Aorta (tissue), 5 donors: ENCODE measurements at regions not wholly inside any gene's neighbourhood (a gene's known extent, or its start where the extent isn't known, plus 50 kb on each side); places are given as distances from the start of the nearest gene placed in this dataset.

Experiments
- ATAC-seq: fragments of 200-7000 bp; cut with Tn5 transposase; one replicate; pipeline ENCODE4 v1.9.1; 2022; ENCODE audit warnings: moderate library complexity; ENCODE audit not compliant: low FRiP score
- DNase-seq, 2 donors: peaks; one replicate each; pipeline ENCODE4 v3.0.0-alpha.2; 2020
- H3K27ac ChIP-seq, 2 donors: one replicate each; pipeline ENCODE4 v1.5.1; 2013; ENCODE audit warnings: low read length in 2 of 2, mild to moderate bottlenecking in 2 of 2, moderate library complexity in 2 of 2, control low read depth in 1 of 2, inconsistent platforms in 1 of 2, low read depth in 1 of 2
- H3K27me3 ChIP-seq, 2 donors: one replicate each; pipeline ENCODE4 v1.6.1; 2013; ENCODE audit warnings: control low read depth in 1 of 2, low read length in 1 of 2, mild to moderate bottlenecking in 1 of 2, moderate library complexity in 1 of 2; ENCODE audit not compliant: insufficient read depth in 2 of 2, control insufficient read depth in 1 of 2
- H3K36me3 ChIP-seq, 2 donors: one replicate each; pipeline ENCODE4 v1.6.1; 2013; ENCODE audit warnings: control low read depth in 1 of 2, low read length in 1 of 2, mild to moderate bottlenecking in 1 of 2; ENCODE audit not compliant: insufficient read depth in 2 of 2, control insufficient read depth in 1 of 2
- H3K4me1 ChIP-seq, 2 donors: one replicate each; pipeline ENCODE4 v1.6.1; 2013; ENCODE audit warnings: low read length in 2 of 2, control low read depth in 1 of 2, mild to moderate bottlenecking in 1 of 2, moderate library complexity in 1 of 2; ENCODE audit not compliant: insufficient read depth in 2 of 2, control insufficient read depth in 1 of 2
- H3K4me3 ChIP-seq, 2 donors: one replicate each; pipeline ENCODE4 v1.5.1; 2013; ENCODE audit warnings: low read length in 2 of 2, control low read depth in 1 of 2, mild to moderate bottlenecking in 1 of 2
- H3K9me3 ChIP-seq: one replicate; pipeline ENCODE4 v1.6.1; 2013; ENCODE audit warnings: mild to moderate bottlenecking, low read length; ENCODE audit not compliant: control insufficient read depth
- WGBS, 2 donors: extraction: QIAGEN DNeasy Blood & Tissue Kit; methylation state at CpG; one replicate each; pipeline ENCODE4 v1.1.7; 2013; 5-methylcytosine and 5-hydroxymethylcytosine counted together
- intact Hi-C, 2 donors: fragments of 100-400 bp; cut with DNase I; formaldehyde crosslinking; loops; one replicate each; pipeline versions ENCODE4 v1.14.2 to v1.15.0; 2022
- donor health status: healthy with polysubstance abuse.
- donor health status: Bipolar disorder and iron deficiency.
- donor health status: DM: no; HTN: no; CAD: no.
- donor health status: DM: no; HTN: no; CAD: no.
- donor health status: DM: yes; HTN: yes; CAD: no.

DNA sequence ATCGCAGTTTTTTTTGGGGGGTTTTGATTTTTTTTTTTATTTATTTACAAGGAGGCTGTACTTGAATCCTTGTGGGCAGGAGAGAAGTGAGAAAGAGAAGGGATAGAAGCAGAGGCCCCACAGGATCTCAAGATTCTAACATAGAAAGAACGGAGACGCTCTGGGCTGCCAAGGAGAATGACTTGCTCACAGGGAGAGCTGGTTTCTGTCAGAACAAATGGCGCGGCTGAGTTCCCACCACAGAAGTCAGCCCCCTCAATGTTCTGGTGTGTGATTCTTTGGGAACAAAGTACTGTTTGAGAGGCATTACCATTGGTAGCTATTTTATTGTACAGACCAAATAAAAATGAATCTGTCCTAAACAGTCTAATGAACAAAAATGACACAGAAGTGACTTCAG, 80.6 kb downstream of the ATXN3L start:
- intact Hi-C loops: no loop called here
- no peak for DNase-seq

DNA sequence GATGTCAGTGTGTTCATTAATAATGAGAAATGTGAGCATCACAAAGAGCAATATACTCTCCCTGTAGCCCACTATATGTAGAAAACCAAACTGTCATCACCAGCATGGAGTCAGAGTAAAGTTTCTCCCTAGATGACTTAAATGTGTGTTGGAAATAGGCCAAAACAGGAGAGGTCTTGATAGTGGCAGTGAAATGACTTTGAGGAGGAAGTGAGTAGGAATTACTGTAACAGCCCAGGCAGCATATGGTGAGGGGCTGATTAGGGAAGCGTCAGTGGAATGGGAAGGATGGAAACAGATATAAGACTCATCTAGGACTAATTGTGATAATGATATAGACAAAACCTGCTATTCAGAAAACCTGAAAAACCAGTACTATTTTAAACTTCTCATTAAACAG, 83.9 kb downstream of the ATXN3L start:
- WGBS, 2 donors: 70 to 93% methylated on average over 1 of the region's 1 CpG
- no peaks in the 10 kb centered on the region for H3K4me1 ChIP-seq
- DNase-seq (no peak), ATAC-seq (no peak)
- H3K27me3 ChIP-seq: no peaks in the 10 kb centered on the region
- no peaks in the 10 kb centered on the region for H3K36me3 ChIP-seq
- no peak overlapping the region for H3K4me3 ChIP-seq
- intact Hi-C loops: no loop called here
- no peaks in the 10 kb centered on the region for H3K9me3 ChIP-seq
- H3K27ac ChIP-seq: no peak overlapping the region

More for the DNA sequence above, 80.6 kb downstream of the ATXN3L start:
- Histone ChIP-seq H3K4me1 (no peaks in the 10 kb centered on the region), H3K36me3 (no peaks in the 10 kb centered on the region), H3K27me3 (no peaks in the 10 kb centered on the region), H3K9me3 (no peaks in the 10 kb centered on the region), H3K27ac (no peak overlapping the region), H3K4me3 (no peak overlapping the region)
- no peak for ATAC-seq
- 66 to 79% methylated on average over 5 of the region's 5 CpGs for WGBS, 2 donors

DNA sequence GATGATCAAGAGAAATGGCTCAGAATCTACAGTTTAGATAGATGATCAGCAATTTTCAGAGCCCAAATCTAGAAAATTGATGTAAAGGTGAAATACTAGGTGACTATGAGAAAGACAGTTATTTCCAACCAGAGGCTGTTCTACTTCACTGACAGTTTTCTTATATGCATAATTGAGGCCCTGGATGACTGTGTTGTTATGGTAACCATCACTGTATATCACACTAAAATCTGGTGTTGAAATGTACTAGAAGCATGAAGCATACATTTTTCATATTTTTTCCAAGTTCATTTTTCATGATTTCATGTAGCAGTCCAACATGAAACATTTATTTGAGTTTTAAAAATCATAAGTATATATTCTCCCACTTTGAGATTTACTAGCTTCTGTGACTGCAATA, 87.4 kb downstream of the ATXN3L start:
- Histone ChIP-seq H3K9me3 (no peaks in the 10 kb centered on the region), H3K4me3 (no peak overlapping the region), H3K4me1 (no peaks in the 10 kb centered on the region), H3K36me3 (no peaks in the 10 kb centered on the region), H3K27me3 (no peaks in the 10 kb centered on the region), H3K27ac (no peak overlapping the region)
- DNase-seq (no peak), ATAC-seq (no peak)
- intact Hi-C loops: no loop called here

DNA sequence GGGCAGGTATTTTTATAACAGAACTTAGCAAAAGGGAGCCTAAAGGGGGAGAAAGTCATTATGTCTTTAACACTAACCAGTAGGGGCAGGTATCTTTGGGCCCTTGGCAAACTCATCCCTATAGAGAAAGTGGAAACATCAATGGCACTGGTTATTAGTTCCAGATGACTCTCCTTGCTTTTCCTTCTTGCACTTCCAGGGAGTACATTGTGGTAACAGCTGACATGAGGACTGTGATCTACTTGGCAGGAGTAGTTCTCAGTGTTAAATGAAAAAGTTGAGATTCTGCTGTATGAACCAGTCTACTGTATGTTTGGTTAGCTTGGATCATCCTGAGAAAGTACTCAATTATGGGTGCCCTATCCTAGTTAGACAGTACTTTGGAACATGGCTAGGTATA, 93.6 kb downstream of the ATXN3L start:
- no peak for DNase-seq
- ATAC-seq: no peak
- intact Hi-C loops: loop anchor here in 1 of 2 donors (10.0 kb wide), 1 partner anchor 249 kb away; no protein-coding TSS in a partner anchor

DNA sequence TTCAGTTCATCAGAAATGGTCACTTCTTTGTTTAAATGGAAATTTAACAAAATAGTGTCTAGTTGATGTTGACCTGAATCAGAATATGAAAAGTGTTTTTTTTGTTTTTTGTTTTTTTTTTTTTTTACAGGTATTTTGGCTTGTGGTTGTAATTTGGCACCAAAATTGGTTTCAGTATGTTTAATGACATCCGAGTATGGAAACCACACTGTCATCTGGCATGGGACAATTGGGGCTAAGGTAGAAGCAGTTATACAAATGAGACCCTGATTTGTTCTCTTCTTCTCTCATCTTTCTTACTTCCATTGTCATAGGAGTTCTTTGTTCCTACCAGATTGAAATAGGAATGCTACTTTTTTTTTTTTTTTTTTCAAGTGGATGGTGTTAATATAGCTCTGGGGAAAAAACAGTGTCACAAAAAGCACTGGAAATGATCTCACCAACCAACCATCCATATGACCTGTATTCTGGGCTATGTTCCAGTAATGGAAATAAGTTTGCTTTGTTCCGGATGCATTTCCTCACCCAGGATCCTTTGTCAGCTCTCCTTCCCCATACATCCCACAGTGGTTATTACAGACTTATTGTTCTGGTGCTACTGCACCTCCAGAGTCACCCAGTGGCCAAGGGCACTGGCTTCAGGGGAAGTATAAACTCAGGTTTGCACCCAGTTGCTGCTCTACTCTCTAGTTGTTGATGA, 95.8 kb downstream of the ATXN3L start:
- H3K4me3 ChIP-seq: no peak overlapping the region
- H3K27me3 ChIP-seq: no peaks in the 10 kb centered on the region
- 25 to 45% methylated on average over 2 of the region's 2 CpGs for WGBS, 2 donors
- intact Hi-C loops: loop anchor here (5.0 to 10.0 kb wide), 2 partner anchors 251 to 263 kb away; no protein-coding TSS in a partner anchor
- H3K9me3 ChIP-seq: no peaks in the 10 kb centered on the region
- no peaks in the 10 kb centered on the region for H3K36me3 ChIP-seq
- H3K4me1 ChIP-seq: no peaks in the 10 kb centered on the region
- DNase-seq (no peak), ATAC-seq (peak; percentile 54)
- H3K27ac ChIP-seq: no peak overlapping the region

More for the DNA sequence above, 93.6 kb downstream of the ATXN3L start:
- H3K27ac ChIP-seq: no peak overlapping the region
- H3K36me3 ChIP-seq: no peaks in the 10 kb centered on the region
- no peaks in the 10 kb centered on the region for H3K9me3 ChIP-seq
- no peaks in the 10 kb centered on the region for H3K4me1 ChIP-seq
- no peaks in the 10 kb centered on the region for H3K27me3 ChIP-seq
- no peak overlapping the region for H3K4me3 ChIP-seq

DNA sequence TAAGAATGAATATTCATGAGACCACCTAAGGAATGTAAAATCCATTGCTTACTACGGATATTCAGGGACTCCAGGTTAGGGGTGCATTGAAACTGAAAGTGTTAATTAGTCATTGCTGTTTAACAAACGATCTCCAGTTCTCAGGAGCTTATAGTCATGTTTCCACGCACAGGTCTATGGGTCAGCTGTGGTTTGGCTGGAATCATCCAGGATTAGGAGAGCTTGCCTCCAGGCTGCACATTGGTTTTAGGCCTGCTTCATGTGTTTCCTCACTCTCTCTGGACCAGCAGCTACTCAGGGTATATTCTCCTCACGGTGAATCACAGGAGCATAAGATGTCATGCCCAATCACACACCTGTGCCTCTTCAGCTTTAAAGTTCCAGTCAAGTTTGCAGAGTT, 98.9 kb downstream of the ATXN3L start:
- Histone ChIP-seq H3K4me1 (peaks cover 0 to 2% of the 10 kb centered on the region in 2 donors), H3K9me3 (no peaks in the 10 kb centered on the region), H3K36me3 (no peaks in the 10 kb centered on the region), H3K27me3 (no peaks in the 10 kb centered on the region), H3K4me3 (no peak overlapping the region), H3K27ac (no peak overlapping the region)
- WGBS, 2 donors: 43 to 78% methylated on average over 4 of the region's 4 CpGs
- intact Hi-C loops: loop anchor here (5.0 to 10.0 kb wide), 2 partner anchors 254 to 266 kb away; no protein-coding TSS in a partner anchor
- ATAC-seq (no peak), DNase-seq (no peak)

DNA sequence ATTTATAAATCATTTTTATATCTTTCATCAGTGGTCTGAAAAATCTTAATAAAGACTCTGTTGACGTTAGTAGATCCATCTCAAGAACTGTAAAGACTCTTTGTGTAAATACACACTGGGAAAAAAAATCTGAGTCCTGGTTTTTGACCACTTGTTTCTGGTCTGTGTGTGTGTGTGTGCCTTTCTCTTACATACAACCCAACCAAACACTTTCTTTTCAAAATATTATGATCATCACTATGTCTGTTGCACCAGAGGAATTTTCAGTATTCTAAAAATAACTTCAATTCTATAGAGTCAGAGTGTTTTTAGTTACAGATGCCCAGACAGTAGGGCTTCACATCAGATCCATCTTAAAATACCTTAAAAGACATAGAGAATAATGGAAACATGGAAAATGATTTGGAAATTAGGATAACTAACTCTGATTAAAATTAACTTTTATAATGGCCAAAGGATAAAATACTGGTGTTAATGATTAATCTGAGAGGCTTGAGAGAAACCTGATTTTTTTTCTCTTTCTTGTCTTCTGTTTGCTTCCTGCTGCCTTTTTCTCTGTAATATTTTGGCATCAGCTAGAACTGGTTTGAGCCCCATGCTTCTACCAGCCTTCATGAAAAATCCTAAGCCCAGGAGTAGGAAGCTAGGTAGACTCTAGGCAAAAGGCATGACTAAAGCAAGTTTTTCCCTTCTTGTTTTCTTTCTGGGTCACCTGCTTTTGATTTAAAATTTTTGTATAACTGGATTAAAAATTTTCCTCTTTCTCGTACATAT, 99.7 kb downstream of the ATXN3L start:
- intact Hi-C loops: loop anchor here (5.0 to 10.0 kb wide), 2 partner anchors 255 to 267 kb away; no protein-coding TSS in a partner anchor
- ATAC-seq: no peak
- no peak for DNase-seq
- no peaks in the 10 kb centered on the region for H3K36me3 ChIP-seq
- H3K4me3 ChIP-seq: no peak overlapping the region
- no peak overlapping the region for H3K27ac ChIP-seq
- no peaks in the 10 kb centered on the region for H3K27me3 ChIP-seq
- WGBS, 2 donors: 45 to 48% methylated on average over 2 of the region's 2 CpGs
- peaks cover 0 to 2% of the 10 kb centered on the region in 2 donors for H3K4me1 ChIP-seq
- no peaks in the 10 kb centered on the region for H3K9me3 ChIP-seq

DNA sequence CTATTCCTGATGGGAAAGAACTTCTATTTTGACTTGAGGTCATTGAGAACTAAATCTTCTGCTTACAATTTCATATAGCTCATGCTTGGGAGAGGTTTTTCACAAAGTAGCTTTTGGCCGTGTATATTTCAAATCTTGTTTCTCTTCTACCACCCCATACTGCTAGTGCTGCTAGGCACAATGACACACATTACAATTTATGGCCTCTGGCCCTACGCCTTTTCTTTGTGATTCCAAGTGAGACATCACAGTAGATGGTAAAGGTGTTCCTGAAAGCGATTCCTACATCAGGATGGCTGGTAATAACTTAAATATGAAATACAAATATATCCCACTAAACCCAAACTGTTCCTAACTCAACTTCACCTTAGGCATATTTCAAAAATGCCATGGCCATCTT, 101.1 kb downstream of the ATXN3L start:
- Histone ChIP-seq H3K4me1 (peaks cover 0 to 2% of the 10 kb centered on the region in 2 donors), H3K36me3 (no peaks in the 10 kb centered on the region), H3K4me3 (no peak overlapping the region), H3K9me3 (no peaks in the 10 kb centered on the region), H3K27ac (no peak overlapping the region), H3K27me3 (no peaks in the 10 kb centered on the region)
- no peak for DNase-seq
- no peak for ATAC-seq
- intact Hi-C loops: no loop called here
- 77 to 93% methylated on average over 3 of the region's 3 CpGs for WGBS, 2 donors

DNA sequence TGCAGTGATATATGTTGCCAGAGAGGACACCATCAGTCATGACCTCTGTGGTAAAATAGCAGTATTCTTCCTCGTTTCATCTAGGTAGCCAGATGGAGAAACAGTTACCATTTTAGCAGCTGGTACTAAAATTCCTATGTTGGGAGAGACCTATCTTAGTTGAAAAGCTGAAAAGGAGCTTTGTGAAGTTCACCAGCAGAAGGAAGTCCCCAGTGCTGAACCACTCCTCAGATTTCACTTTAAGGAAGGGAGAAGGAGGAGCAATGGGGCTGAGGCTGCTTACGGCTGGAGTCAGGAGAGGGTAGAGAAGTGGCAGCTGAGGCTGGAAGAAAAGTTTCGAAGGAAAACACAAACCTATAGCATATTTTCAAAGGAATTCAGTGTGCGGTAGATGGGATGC, 103.7 kb downstream of the ATXN3L start:
- intact Hi-C loops: no loop called here
- Histone ChIP-seq H3K27ac (no peak overlapping the region), H3K36me3 (no peaks in the 10 kb centered on the region), H3K4me3 (no peak overlapping the region), H3K4me1 (peaks cover 0 to 4% of the 10 kb centered on the region in 2 donors), H3K27me3 (no peaks in the 10 kb centered on the region), H3K9me3 (no peaks in the 10 kb centered on the region)
- no peak for DNase-seq
- ATAC-seq: no peak
- WGBS, 2 donors: 24 to 44% methylated on average over 4 of the region's 4 CpGs
